Activated CD4-positive, CD25-positive, alpha-beta regulatory T cell treated with anti-CD3 and anti-CD28 coated beads, Interleukin-2, amount 50 U/mL, for 72 hours (primary cell): ENCODE measurements at regions not wholly inside any gene's neighbourhood (a gene's known extent, or its start where the extent isn't known, plus 50 kb on each side); places are given as distances from the start of the nearest gene placed in this dataset.

Experiments used
- DNase-seq: peaks from one replicate; pipeline ENCODE4 v3.0.0; 2021

GRCh38 chr1:29704430-29704829, 468.1 kb downstream of the PTPRU start:
- no peak for DNase-seq

GRCh38 chr1:29703596-29704370, 467.5 kb downstream of the PTPRU start:
- DNase-seq, result no peak

GRCh38 chr1:29700491-29700890, 464.2 kb downstream of the PTPRU start:
- no peak for DNase-seq

GRCh38 chr1:29698626-29699025, 462.3 kb downstream of the PTPRU start:
- DNase-seq, result no peak

GRCh38 chr1:29698033-29698432, 461.7 kb downstream of the PTPRU start:
- DNase-seq, result no peak

GRCh38 chr1:29697391-29697780, 461.1 kb downstream of the PTPRU start:
- DNase-seq, result no peak

GRCh38 chr1:29696656-29697390, 460.5 kb downstream of the PTPRU start:
- DNase-seq, result no peak

GRCh38 chr1:29695803-29696202, 459.5 kb downstream of the PTPRU start:
- no peak for DNase-seq

GRCh38 chr1:29695036-29695435, 458.7 kb downstream of the PTPRU start:
- no peak for DNase-seq

GRCh38 chr1:29691499-29691898, 455.2 kb downstream of the PTPRU start:
- no peak for DNase-seq

GRCh38 chr1:29690156-29690555, 453.8 kb downstream of the PTPRU start:
- no peak for DNase-seq

- no peak for DNase-seq
Observed at GRCh38 chr1:29689372-29690030, 453.2 kb downstream of the PTPRU start.

- no peak for DNase-seq
Observed at GRCh38 chr1:29688471-29689365, 452.4 kb downstream of the PTPRU start.

- DNase-seq, result no peak
Observed at GRCh38 chr1:29687601-29688244, 451.4 kb downstream of the PTPRU start.

- no peak for DNase-seq
Observed at GRCh38 chr1:29687166-29687565, 450.8 kb downstream of the PTPRU start.

GRCh38 chr1:29686012-29686930, 449.9 kb downstream of the PTPRU start:
- no peak for DNase-seq

- DNase-seq, result no peak
Observed at GRCh38 chr1:29685387-29685786, 449.1 kb downstream of the PTPRU start.

- DNase-seq, result no peak
Observed at GRCh38 chr1:29684141-29684540, 447.8 kb downstream of the PTPRU start.

- DNase-seq, result no peak
Observed at GRCh38 chr1:29683472-29683871, 447.1 kb downstream of the PTPRU start.

GRCh38 chr1:29682919-29683295, 446.6 kb downstream of the PTPRU start:
- DNase-seq, result no peak
